Stimulated activated CD8-positive, alpha-beta memory T cell treated with anti-CD3 and anti-CD28 coated beads, Interleukin-12 subunit alpha, Interleukin-12 subunit beta, amount 100 ng/mL, for 24 hours (primary cell): ENCODE measurements at regions not wholly inside any gene's neighbourhood (a gene's known extent, or its start where the extent isn't known, plus 50 kb on each side); places are given as distances from the start of the nearest gene placed in this dataset.
"Not testable (repeated sequence)": the region's sequence is repeated elsewhere in the genome, so short reads cannot be mapped to it uniquely, and the experiment has no call there.

Experiments
- DNase-seq: peaks from one replicate; pipeline ENCODE4 v3.0.0-alpha.2; 2020; ENCODE audit errors: extremely low read depth

GRCh38 chr9:714675-715074, 126.8 kb upstream of the DMRT1 start:
- DNase-seq: no peak

- no peak for DNase-seq
Measured at GRCh38 chr9:715300-715699, 126.2 kb upstream of the DMRT1 start.

GRCh38 chr9:715743-716400, 125.6 kb upstream of the DMRT1 start:
- DNase-seq: no peak

GRCh38 chr9:717722-718121, 123.8 kb upstream of the DMRT1 start:
- no peak for DNase-seq

GRCh38 chr9:720239-720881, 121.1 kb upstream of the DMRT1 start:
- no peak for DNase-seq

- DNase-seq: no peak
Measured at GRCh38 chr9:722388-722980, 119.0 kb upstream of the DMRT1 start.

GRCh38 chr9:724461-724860, 117.0 kb upstream of the DMRT1 start:
- not testable (repeated sequence) for DNase-seq

- no peak for DNase-seq
Measured at GRCh38 chr9:726005-726404, 115.5 kb upstream of the DMRT1 start.

GRCh38 chr9:727767-728166, 113.7 kb upstream of the DMRT1 start:
- DNase-seq: no peak

- DNase-seq: no peak
Measured at GRCh38 chr9:728535-728934, 113.0 kb upstream of the DMRT1 start.

GRCh38 chr9:731474-731873, 110.0 kb upstream of the DMRT1 start:
- no peak for DNase-seq

- DNase-seq: no peak
Measured at GRCh38 chr9:734831-735511, 106.5 kb upstream of the DMRT1 start.

GRCh38 chr9:737400-738120, 103.9 kb upstream of the DMRT1 start:
- no peak for DNase-seq

GRCh38 chr9:738209-738915, 103.1 kb upstream of the DMRT1 start:
- DNase-seq: no peak

- no peak for DNase-seq
Measured at GRCh38 chr9:739362-739761, 102.1 kb upstream of the DMRT1 start.

- no peak for DNase-seq
Measured at GRCh38 chr9:740221-740620, 101.3 kb upstream of the DMRT1 start.

GRCh38 chr9:742104-742503, 99.4 kb upstream of the DMRT1 start:
- DNase-seq: no peak

GRCh38 chr9:742914-743589, 98.4 kb upstream of the DMRT1 start:
- DNase-seq: no peak

- no peak for DNase-seq
Measured at GRCh38 chr9:744046-744712, 97.3 kb upstream of the DMRT1 start.

- DNase-seq: no peak
Measured at GRCh38 chr9:744790-745484, 96.6 kb upstream of the DMRT1 start.
